DOHH2 (cell line): ENCODE measurements at regions not wholly inside any gene's neighbourhood (a gene's known extent, or its start where the extent isn't known, plus 50 kb on each side); places are given as distances from the start of the nearest gene placed in this dataset.

Source experiments
- H3F3A ChIP-seq: fragments of 200-600 bp; sonication (generic), shearing (Covaris generic); 2 replicates; pipeline ENCODE4 v1.6.0; 2016; ENCODE audit warnings: antibody characterized with exemption, mild to moderate bottlenecking; ENCODE audit not compliant: control insufficient read depth, insufficient read depth
- H3K27ac ChIP-seq: fragments of 200-600 bp; sonication (generic); 2 replicates; pipeline ENCODE4 v1.5.1; 2014; ENCODE audit warnings: low read depth, mild to moderate bottlenecking, low read length, moderate library complexity
- H3K27me3 ChIP-seq: fragments of 200-600 bp; sonication (generic); 2 replicates; pipeline ENCODE4 v1.6.1; 2014; ENCODE audit warnings: mild to moderate bottlenecking, low read length, mixed read lengths; ENCODE audit not compliant: control insufficient read depth
- H3K36me3 ChIP-seq: fragments of 200-600 bp; sonication (generic); 2 replicates; pipeline ENCODE4 v1.6.1; 2014; ENCODE audit warnings: mild to moderate bottlenecking, low read length, moderate library complexity, mixed read lengths; ENCODE audit not compliant: control insufficient read depth
- H3K4me1 ChIP-seq: fragments of 200-600 bp; sonication (generic); 2 replicates; pipeline ENCODE4 v1.6.1; 2014; ENCODE audit warnings: mild to moderate bottlenecking, low read length, mixed read lengths; ENCODE audit not compliant: control insufficient read depth
- H3K4me2 ChIP-seq: fragments of 200-600 bp; sonication (generic); 2 replicates; pipeline ENCODE4 v1.6.0; 2014; ENCODE audit warnings: mild to moderate bottlenecking, low read length, moderate library complexity
- H3K4me3 ChIP-seq: fragments of 200-600 bp; sonication (generic); 2 replicates; pipeline ENCODE4 v1.5.1; 2014; ENCODE audit warnings: mild to moderate bottlenecking, low read length, mixed read lengths
- H3K79me2 ChIP-seq: fragments of 200-600 bp; sonication (generic); 2 replicates; pipeline ENCODE4 v1.6.1; 2014; ENCODE audit warnings: mild to moderate bottlenecking, low read length, mixed read lengths; ENCODE audit not compliant: control insufficient read depth
- H3K9me2 ChIP-seq: fragments of 200-600 bp; sonication (generic); replicated peaks from 2 replicates; pipeline ENCODE4 v1.6.1; 2014; ENCODE audit warnings: mild to moderate bottlenecking, low read length, mixed read lengths; ENCODE audit not compliant: control insufficient read depth
- H3K9me3 ChIP-seq: fragments of 200-600 bp; sonication (generic); 2 replicates; pipeline ENCODE4 v1.6.1; 2014; ENCODE audit warnings: antibody characterized with exemption, low read length, mixed read lengths; ENCODE audit not compliant: control insufficient read depth, insufficient read depth
- H4K20me1 ChIP-seq: fragments of 200-600 bp; sonication (generic); 2 replicates; pipeline ENCODE4 v1.6.0; 2014; ENCODE audit warnings: low read depth, mild to moderate bottlenecking, antibody characterized with exemption, low read length, moderate library complexity; ENCODE audit not compliant: control insufficient read depth, insufficient read depth
- CTCF ChIP-seq: fragments of 200-600 bp; sonication (generic); IDR thresholded peaks from one replicate; pipeline ENCODE4 v1.5.1; 2014; ENCODE audit warnings: antibody characterized with exemption, mild to moderate bottlenecking, low read depth, low read length; ENCODE audit not compliant: poor library complexity, severe bottlenecking
- EZH2phosphoT487 ChIP-seq: fragments of 200-600 bp; sonication (generic); IDR thresholded peaks from 2 replicates; pipeline ENCODE4 v1.6.1; 2017; ENCODE audit warnings: borderline replicate concordance, mild to moderate bottlenecking, antibody characterized with exemption, low read length, moderate library complexity, mixed read lengths

GRCh38 chr4:104286867-104287266 lies 207.8 kb downstream of the CXXC4 start:
- H3K27ac ChIP-seq = no peak overlapping the region
- no peaks in the 10 kb centered on the region for H4K20me1 ChIP-seq

GRCh38 chr4:104283303-104283702 lies 211.4 kb downstream of the CXXC4 start:
- no peak overlapping the region for H3K4me2 ChIP-seq
- no peaks in the 10 kb centered on the region for H3K9me2 ChIP-seq
- no peaks in the 10 kb centered on the region for H4K20me1 ChIP-seq
- H3K27ac ChIP-seq = no peak overlapping the region
- H3K36me3 ChIP-seq = no peaks in the 10 kb centered on the region
- no peaks in the 10 kb centered on the region for H3F3A ChIP-seq
- H3K4me3 ChIP-seq = no peak overlapping the region
- H3K27me3 ChIP-seq = no peaks in the 10 kb centered on the region
- H3K79me2 ChIP-seq = no peaks in the 10 kb centered on the region
- TF ChIP-seq EZH2phosphoT487 (no peak), CTCF (no peak)
- no peaks in the 10 kb centered on the region for H3K4me1 ChIP-seq
- no peaks in the 10 kb centered on the region for H3K9me3 ChIP-seq

More at GRCh38 chr4:104286867-104287266, 207.8 kb downstream of the CXXC4 start:
- Histone ChIP-seq H3K4me1 (no peaks in the 10 kb centered on the region), H3F3A (no peaks in the 10 kb centered on the region), H3K27me3 (no peaks in the 10 kb centered on the region), H3K9me2 (no peaks in the 10 kb centered on the region), H3K36me3 (no peaks in the 10 kb centered on the region), H3K79me2 (no peaks in the 10 kb centered on the region), H3K4me2 (no peak overlapping the region), H3K9me3 (no peaks in the 10 kb centered on the region), H3K4me3 (no peak overlapping the region)
- TF ChIP-seq CTCF = no peak
- no peak for TF ChIP-seq EZH2phosphoT487

- Histone ChIP-seq H3K79me2 (no peaks in the 10 kb centered on the region), H3K9me3 (no peaks in the 10 kb centered on the region), H3K4me3 (no peak overlapping the region), H3K36me3 (no peaks in the 10 kb centered on the region), H3K27ac (no peak overlapping the region), H4K20me1 (no peaks in the 10 kb centered on the region), H3K4me1 (no peaks in the 10 kb centered on the region), H3K9me2 (no peaks in the 10 kb centered on the region), H3K4me2 (no peak overlapping the region), H3K27me3 (no peaks in the 10 kb centered on the region), H3F3A (no peaks in the 10 kb centered on the region)
- no peak for TF ChIP-seq EZH2phosphoT487
- TF ChIP-seq CTCF = no peak
Measured at GRCh38 chr4:104279744-104280143, 214.9 kb downstream of the CXXC4 start.

- no peaks in the 10 kb centered on the region for H3F3A ChIP-seq
- H3K4me2 ChIP-seq = no peak overlapping the region
Measured at GRCh38 chr4:104272966-104273365, 221.7 kb downstream of the CXXC4 start.

More at GRCh38 chr4:104272966-104273365, 221.7 kb downstream of the CXXC4 start:
- no peaks in the 10 kb centered on the region for H3K9me2 ChIP-seq
- no peaks in the 10 kb centered on the region for H3K79me2 ChIP-seq
- TF ChIP-seq CTCF (no peak), EZH2phosphoT487 (no peak)
- H3K4me3 ChIP-seq = no peak overlapping the region
- no peaks in the 10 kb centered on the region for H3K36me3 ChIP-seq
- no peaks in the 10 kb centered on the region for H4K20me1 ChIP-seq
- no peak overlapping the region for H3K27ac ChIP-seq
- H3K4me1 ChIP-seq = no peaks in the 10 kb centered on the region
- H3K27me3 ChIP-seq = no peaks in the 10 kb centered on the region
- no peaks in the 10 kb centered on the region for H3K9me3 ChIP-seq
